Endothelial cell of umbilical vein (primary cell): ENCODE measurements at regions not wholly inside any gene's neighbourhood (a gene's known extent, or its start where the extent isn't known, plus 50 kb on each side); places are given as distances from the start of the nearest gene placed in this dataset.

Source experiments
- BruUV-seq: library from RNA; stranded (reverse); fragments of 400-500 nt; replicated peaks from 2 replicates; lab custom pipeline; 2021; lab: Mats Ljungman, UMichigan
- CTCF ChIA-PET: fragments of 300-600, 350-600 bp; sonication (Branson Sonifier 250); formaldehyde crosslinking; loops from one replicate; lab custom pipeline; 2021; ENCODE audit warnings: antibody characterized with exemption, inconsistent platforms; lab: Charles Lee
- POLR2A ChIA-PET: fragments of 300-600, 350-600 bp; sonication (Branson Sonifier 250); formaldehyde crosslinking; loops from one replicate; lab custom pipeline; 2021; ENCODE audit warnings: antibody characterized with exemption, inconsistent platforms; lab: Charles Lee
- DNase-seq: peaks from one replicate; pipeline ENCODE4 v3.0.0-alpha.2; 2011; ENCODE audit warnings: low read depth, low spot score
- FAIRE-seq: peaks from 2 replicates; lab custom pipeline; 2011; peaks lifted over from hg19 to GRCh38; lab: Jason Lieb, UNC
- H2AFZ ChIP-seq: 2 replicates; pipeline ENCODE4 v1.6.0; 2012; ENCODE audit warnings: low read depth, low read length, control low read depth, inconsistent platforms
- H3K27ac ChIP-seq: 2 replicates; pipeline ENCODE4 v1.5.1; 2011; ENCODE audit warnings: low read depth, mild to moderate bottlenecking, control low read depth, low read length, moderate library complexity; ENCODE audit not compliant: insufficient read depth
- H3K27me3 ChIP-seq, 2 experiments: 2 replicates each; pipeline versions ENCODE4 v1.6.0 to v1.6.1; 2011; ENCODE audit warnings: low read length in 2 of 2, mixed read lengths in 1 of 2; ENCODE audit not compliant: control insufficient read depth in 2 of 2, insufficient read depth in 2 of 2
- H3K36me3 ChIP-seq, 2 experiments: 2 replicates in 1 of 2; 3 replicates in 1 of 2; pipeline ENCODE4 v1.5.1; 2011; ENCODE audit warnings: low read length in 2 of 2, mild to moderate bottlenecking in 1 of 2, moderate library complexity in 1 of 2; ENCODE audit not compliant: control insufficient read depth in 2 of 2, insufficient read depth in 2 of 2; ENCODE audit errors: extremely low read depth in 1 of 2
- H3K4me1 ChIP-seq: 3 replicates; pipeline ENCODE4 v1.5.1; 2011; ENCODE audit warnings: mild to moderate bottlenecking, low read length; ENCODE audit not compliant: control insufficient read depth, insufficient read depth; ENCODE audit errors: extremely low read depth
- H3K4me2 ChIP-seq: 2 replicates; pipeline ENCODE4 v1.6.1; 2011; ENCODE audit warnings: low read length, control low read depth, mixed read lengths; ENCODE audit not compliant: insufficient read depth
- H3K4me3 ChIP-seq, 3 experiments: fragments of 200-600 bp in 1 of 3; sonication (generic), shearing (Covaris generic) in 1 of 3; replicated peaks in 1 of 3; 2 replicates each; pipeline ENCODE4 v1.5.1; 2011 to 2016; ENCODE audit warnings: control low read depth in 3 of 3, low read length in 3 of 3, mild to moderate bottlenecking in 2 of 3, inconsistent platforms in 1 of 3, low read depth in 1 of 3, moderate library complexity in 1 of 3; ENCODE audit not compliant: insufficient read depth in 1 of 3
- H3K79me2 ChIP-seq: 2 replicates; pipeline ENCODE4 v1.6.0; 2012; ENCODE audit warnings: low read length, inconsistent platforms; ENCODE audit not compliant: control insufficient read depth, insufficient read depth
- H3K9ac ChIP-seq: replicated peaks from 2 replicates; pipeline ENCODE3; 2011; ENCODE audit warnings: low read length, control low read depth; ENCODE audit not compliant: insufficient read depth; ENCODE audit errors: extremely low read depth
- H3K9me1 ChIP-seq: replicated peaks from 3 replicates; pipeline ENCODE4 v1.6.0; 2011; ENCODE audit warnings: mild to moderate bottlenecking, low read length; ENCODE audit not compliant: control insufficient read depth, insufficient read depth; ENCODE audit errors: extremely low read depth
- H3K9me3 ChIP-seq: replicated peaks from 2 replicates; pipeline ENCODE4 v1.5.1; 2012; ENCODE audit warnings: low read length, inconsistent platforms; ENCODE audit not compliant: control insufficient read depth, insufficient read depth
- H4K20me1 ChIP-seq: replicated peaks from 2 replicates; pipeline ENCODE3; 2011; ENCODE audit warnings: mild to moderate bottlenecking, low read length; ENCODE audit not compliant: control insufficient read depth, insufficient read depth; ENCODE audit errors: extremely low read depth
- CTCF ChIP-seq, 2 donors: IDR thresholded peaks; 1 replicate in 1 of 2; 2 replicates in 1 of 2; pipeline ENCODE4 v1.5.1; 2011; ENCODE audit warnings: low read length in 2 of 2, mild to moderate bottlenecking in 2 of 2, moderate library complexity in 2 of 2, control low read depth in 1 of 2, inconsistent platforms in 1 of 2, low read depth in 1 of 2; ENCODE audit not compliant: insufficient read depth in 1 of 2; ENCODE audit errors: extremely low read depth in 1 of 2
- EZH2 ChIP-seq: IDR thresholded peaks from 2 replicates; pipeline ENCODE4 v1.6.1; 2012; ENCODE audit warnings: borderline replicate concordance, low read depth, mild to moderate bottlenecking, moderate library complexity, low read length, inconsistent platforms; ENCODE audit not compliant: severe bottlenecking
- FOS ChIP-seq: IDR thresholded peaks from 2 replicates; pipeline ENCODE4 v1.6.1; 2011; ENCODE audit warnings: mild to moderate bottlenecking, low read length, moderate library complexity, borderline replicate concordance; ENCODE audit not compliant: insufficient read depth
- GATA2 ChIP-seq: IDR thresholded peaks from 2 replicates; pipeline ENCODE4 v1.7.0; 2011; ENCODE audit warnings: low read depth, mild to moderate bottlenecking, moderate library complexity, mixed read lengths, low read length; ENCODE audit not compliant: insufficient read length, insufficient read depth
- JUN ChIP-seq: IDR thresholded peaks from 2 replicates; pipeline ENCODE4 v1.6.1; 2011; ENCODE audit warnings: borderline replicate concordance, low read depth; ENCODE audit not compliant: insufficient read length, insufficient read depth
- MAX ChIP-seq: IDR thresholded peaks from 2 replicates; pipeline ENCODE4 v1.6.1; 2011; ENCODE audit not compliant: insufficient read depth, insufficient read length
- MYC ChIP-seq: IDR thresholded peaks from one replicate; pipeline ENCODE4 v1.6.1; 2011; ENCODE audit warnings: mild to moderate bottlenecking, low read depth, low read length
- POLR2A ChIP-seq: IDR thresholded peaks from 2 replicates; pipeline ENCODE4 v1.6.1; 2012; ENCODE audit warnings: low read depth, mild to moderate bottlenecking, control low read depth, low read length
- POLR2AphosphoS5 ChIP-seq: IDR thresholded peaks from 2 replicates; pipeline ENCODE4 v1.6.1; 2012; ENCODE audit warnings: low read depth, mild to moderate bottlenecking, control low read depth, low read length, moderate library complexity; ENCODE audit not compliant: insufficient read depth
- dilution Hi-C: fragments of 300-500 bp; cut with MboI; formaldehyde crosslinking; loops from one replicate; pipeline ENCODE4 v1.15.0; 2019; ENCODE audit warnings: low sequenced_read_pairs; ENCODE audit not compliant: extremely low pct_ligation_motif_present
- intact Hi-C: fragments of 100-400 bp; cut with micrococcal nuclease; formaldehyde crosslinking; loops from one replicate; pipeline ENCODE4 v1.10.0; 2022

GRCh38 chr13:37410316-37410715 is 188.3 kb downstream of the POSTN start:
- Histone ChIP-seq H2AFZ (no peak overlapping the region), H3K4me3 (no peak overlapping the region), H3K36me3 (no peaks in the 10 kb centered on the region), H3K4me2 (no peak overlapping the region), H3K9me1 (no peaks in the 10 kb centered on the region), H3K9ac (no peak overlapping the region), H3K79me2 (no peaks in the 10 kb centered on the region), H3K9me3 (no peaks in the 10 kb centered on the region), H3K4me1 (peaks cover 15% of the 10 kb centered on the region), H3K27ac (no peak overlapping the region), H4K20me1 (no peaks in the 10 kb centered on the region), H3K27me3 (no peaks in the 10 kb centered on the region)
- DNase-seq (no peak), FAIRE-seq (no peak)
- POLR2A ChIA-PET: no interaction called here
- no peak for TF ChIP-seq MYC
- TF ChIP-seq GATA2: no peak
- TF ChIP-seq EZH2: no peak
- no peak for TF ChIP-seq MAX
- no peak for TF ChIP-seq JUN
- TF ChIP-seq FOS: no peak
- TF ChIP-seq POLR2AphosphoS5: no peak
- TF ChIP-seq CTCF (IDR thresholded peaks at IDR 0.05; ENCODE audit: extremely low read depth in 1 of 2, insufficient read depth in 1 of 2, low read depth in 1 of 2, low read length in 2 of 2): no peak
- no peak for TF ChIP-seq POLR2A
- BruUV-seq: no TSS peak
- intact Hi-C loops (no loop called here), dilution Hi-C loops (no loop called here)
- CTCF ChIA-PET: interaction anchor here (0.9 kb wide), 1 partner anchor 12 kb away, joined by 3 read pairs; no protein-coding TSS in a partner anchor
